ENCODE measurements at regions not wholly inside any gene's neighbourhood (a gene's known extent, or its start where the extent isn't known, plus 50 kb on each side); places are given as distances from the start of the nearest gene placed in this dataset.

GRCh38 chr7:34389332-34390078 is 268.5 kb upstream of the NPSR1 start:
- CTCF ChIA-PET: no interaction called here
- Histone ChIP-seq H3K36me3 (ENCODE audit: low read depth) (no peaks in the 10 kb centered on the region), H3K9me2 (ENCODE audit: insufficient read depth) (no peaks in the 10 kb centered on the region)

GRCh38 chr7:34390103-34390502 is 267.9 kb upstream of the NPSR1 start:
- Histone ChIP-seq H3K36me3 (ENCODE audit: low read depth) (no peaks in the 10 kb centered on the region), H3F3A (ENCODE audit: insufficient read depth, low read depth) (no peaks in the 10 kb centered on the region), H3K27me3 (ENCODE audit: insufficient read depth, low read depth) (no peaks in the 10 kb centered on the region), H3K4me1 (replicated peaks; ENCODE audit: insufficient read depth) (no peaks in the 10 kb centered on the region), H3K27ac (no peak overlapping the region), H4K20me1 (ENCODE audit: insufficient read depth) (no peaks in the 10 kb centered on the region), H3K4me2 (no peak overlapping the region), H3K79me2 (ENCODE audit: low read depth) (no peaks in the 10 kb centered on the region), H2AFZ (no peak overlapping the region), H3K4me3 (no peak overlapping the region), H3K9me2 (ENCODE audit: insufficient read depth) (no peaks in the 10 kb centered on the region), H3K9me3 (ENCODE audit: insufficient read depth, low read depth) (no peaks in the 10 kb centered on the region)
- ChIA-PET POLR2A (ENCODE audit: unreplicated experiment) (no interaction called here), CTCF (no interaction called here)
- TF ChIP-seq CTCF (conservative IDR thresholded peaks at IDR 0.05): no peak
- TF ChIP-seq EZH2 (IDR thresholded peaks at IDR 0.05; ENCODE audit: low read depth): no peak
- DNase-seq: no peak
- BruUV-seq (replicated peaks): no TSS peak
- intact Hi-C loops (cut with micrococcal nuclease; ENCODE audit: unreplicated experiment): no loop called here

More at GRCh38 chr7:34389332-34390078, 268.5 kb upstream of the NPSR1 start:
- intact Hi-C loops (cut with micrococcal nuclease; ENCODE audit: unreplicated experiment): no loop called here
- H2AFZ ChIP-seq: no peak overlapping the region
- H3K27ac ChIP-seq: no peak overlapping the region
- no TSS peak for BruUV-seq (replicated peaks)
- POLR2A ChIA-PET (ENCODE audit: unreplicated experiment): no interaction called here
- no peak for TF ChIP-seq EZH2 (IDR thresholded peaks at IDR 0.05; ENCODE audit: low read depth)
- TF ChIP-seq CTCF (conservative IDR thresholded peaks at IDR 0.05): no peak
- H4K20me1 ChIP-seq (ENCODE audit: insufficient read depth): no peaks in the 10 kb centered on the region
- no peaks in the 10 kb centered on the region for H3F3A ChIP-seq (ENCODE audit: insufficient read depth, low read depth)
- no peak overlapping the region for H3K4me2 ChIP-seq
- no peaks in the 10 kb centered on the region for H3K27me3 ChIP-seq (ENCODE audit: insufficient read depth, low read depth)
- no peak overlapping the region for H3K4me3 ChIP-seq
- no peaks in the 10 kb centered on the region for H3K4me1 ChIP-seq (replicated peaks; ENCODE audit: insufficient read depth)
- H3K79me2 ChIP-seq (ENCODE audit: low read depth): no peaks in the 10 kb centered on the region
- no peak for DNase-seq
- no peaks in the 10 kb centered on the region for H3K9me3 ChIP-seq (ENCODE audit: insufficient read depth, low read depth)

- DNase-seq: no peak
- no peak overlapping the region for H3K27ac ChIP-seq
- no peaks in the 10 kb centered on the region for H3K79me2 ChIP-seq (ENCODE audit: low read depth)
- H4K20me1 ChIP-seq (ENCODE audit: insufficient read depth): no peaks in the 10 kb centered on the region
- intact Hi-C loops (cut with micrococcal nuclease; ENCODE audit: unreplicated experiment): no loop called here
- H3K4me1 ChIP-seq (replicated peaks; ENCODE audit: insufficient read depth): no peaks in the 10 kb centered on the region
- no peak overlapping the region for H3K4me3 ChIP-seq
- H3K9me3 ChIP-seq (ENCODE audit: insufficient read depth, low read depth): no peaks in the 10 kb centered on the region
- no peaks in the 10 kb centered on the region for H3K36me3 ChIP-seq (ENCODE audit: low read depth)
- H3K27me3 ChIP-seq (ENCODE audit: insufficient read depth, low read depth): no peaks in the 10 kb centered on the region
- H3K9me2 ChIP-seq (ENCODE audit: insufficient read depth): no peaks in the 10 kb centered on the region
- no peak overlapping the region for H3K4me2 ChIP-seq
- ChIA-PET CTCF (no interaction called here), POLR2A (ENCODE audit: unreplicated experiment) (no interaction called here)
- no peaks in the 10 kb centered on the region for H3F3A ChIP-seq (ENCODE audit: insufficient read depth, low read depth)
- H2AFZ ChIP-seq: no peak overlapping the region
- BruUV-seq (replicated peaks): no TSS peak
- no peak for TF ChIP-seq CTCF (conservative IDR thresholded peaks at IDR 0.05)
- TF ChIP-seq EZH2 (IDR thresholded peaks at IDR 0.05; ENCODE audit: low read depth): no peak
Measured at GRCh38 chr7:34392972-34393371, 265.0 kb upstream of the NPSR1 start.

All from PC-9 (cell line).